GM18868 (cell line): ENCODE measurements at regions not wholly inside any gene's neighbourhood (a gene's known extent, or its start where the extent isn't known, plus 50 kb on each side); places are given as distances from the start of the nearest gene placed in this dataset.
A peak's percentile ranks its signal among the peaks of the same experiment; 100 is the strongest.
"Not testable (repeated sequence)": the region's sequence is repeated elsewhere in the genome, so short reads cannot be mapped to it uniquely, and the experiment has no call there.

Experiments
- ATAC-seq: cut with Tn5 transposase; IDR thresholded peaks from one replicate; pipeline ENCODE4 v1.9.1; 2021; ENCODE audit warnings: mild to moderate bottlenecking, moderate library complexity; ENCODE audit not compliant: unreplicated experiment

- peak; percentile 68 for ATAC-seq
Observed at GRCh38 chr1:65059930-65060538, 88.0 kb upstream of the AK4 start.

GRCh38 chr1:65062339-65062738 is 85.7 kb upstream of the AK4 start:
- no peak for ATAC-seq

GRCh38 chr1:65063025-65063424 is 85.0 kb upstream of the AK4 start:
- ATAC-seq: no peak

GRCh38 chr1:65064981-65065380 is 83.0 kb upstream of the AK4 start:
- no peak for ATAC-seq

- ATAC-seq: no peak
Observed at GRCh38 chr1:65065524-65066418, 82.2 kb upstream of the AK4 start.

GRCh38 chr1:65066419-65066765 is 81.6 kb upstream of the AK4 start:
- no peak for ATAC-seq

GRCh38 chr1:65066766-65067490 is 81.1 kb upstream of the AK4 start:
- ATAC-seq: peak; percentile 42

- ATAC-seq: peak; percentile 41
Observed at GRCh38 chr1:65067491-65068201, 80.4 kb upstream of the AK4 start.

- ATAC-seq: peak; percentile 9
Observed at GRCh38 chr1:65068202-65069010, 79.6 kb upstream of the AK4 start.

GRCh38 chr1:65069011-65069565 is 78.9 kb upstream of the AK4 start:
- peak; percentile 1 for ATAC-seq

GRCh38 chr1:65072845-65073244 is 75.2 kb upstream of the AK4 start:
- no peak for ATAC-seq

- peak; percentile 94 for ATAC-seq
Observed at GRCh38 chr1:65075123-65075976, 72.7 kb upstream of the AK4 start.

GRCh38 chr1:65077369-65077768 is 70.6 kb upstream of the AK4 start:
- ATAC-seq: no peak

GRCh38 chr1:65079941-65080340 is 68.1 kb upstream of the AK4 start:
- no peak for ATAC-seq

- ATAC-seq: no peak
Observed at GRCh38 chr1:65082346-65083040, 65.5 kb upstream of the AK4 start.

GRCh38 chr1:65083263-65083896 is 64.6 kb upstream of the AK4 start:
- ATAC-seq: peak; percentile 73

GRCh38 chr1:65084066-65084465 is 63.9 kb upstream of the AK4 start:
- no peak for ATAC-seq

- not testable (repeated sequence) for ATAC-seq
Observed at GRCh38 chr1:65087519-65087918, 60.5 kb upstream of the AK4 start.
